ENCODE measurements at regions not wholly inside any gene's neighbourhood (a gene's known extent, or its start where the extent isn't known, plus 50 kb on each side); places are given as distances from the start of the nearest gene placed in this dataset.

DNA sequence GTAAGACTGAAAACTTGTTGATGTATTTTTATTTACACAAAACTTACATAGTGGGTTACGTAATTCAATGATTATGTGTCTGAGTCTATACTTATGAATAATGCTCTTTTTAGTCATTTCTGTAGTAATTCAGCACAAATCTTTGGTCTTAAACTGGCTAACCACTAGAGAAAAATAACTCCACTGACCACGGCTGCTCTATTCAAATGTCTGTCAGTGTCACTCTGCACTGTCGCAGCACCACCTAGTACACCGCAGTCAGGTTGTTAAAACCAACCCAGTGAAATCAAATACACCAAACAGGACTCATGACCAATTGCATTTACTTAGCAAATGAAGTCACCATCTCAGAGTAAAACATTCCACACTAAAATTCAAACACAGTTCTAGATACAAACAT, 93.5 kb upstream of the CCDC28A start:
- TF ChIP-seq ZNF274 (IDR thresholded peaks at IDR 0.05; ENCODE audit: low read depth, low read length) (no peak), SUZ12 (IDR thresholded peaks at IDR 0.05; ENCODE audit: extremely low read depth, insufficient read depth, insufficient read length) (no peak)

Measured in NT2/D1 (cell line).